Colon (tissue), 2 donors: ENCODE measurements at regions not wholly inside any gene's neighbourhood (a gene's known extent, or its start where the extent isn't known, plus 50 kb on each side); places are given as distances from the start of the nearest gene placed in this dataset.

Experiments
- FAIRE-seq: peaks from 2 replicates; lab custom pipeline; 2012; peaks lifted over from hg19 to GRCh38; lab: Jason Lieb, UNC
- donor health status: control.
- donor health status: control.

DNA sequence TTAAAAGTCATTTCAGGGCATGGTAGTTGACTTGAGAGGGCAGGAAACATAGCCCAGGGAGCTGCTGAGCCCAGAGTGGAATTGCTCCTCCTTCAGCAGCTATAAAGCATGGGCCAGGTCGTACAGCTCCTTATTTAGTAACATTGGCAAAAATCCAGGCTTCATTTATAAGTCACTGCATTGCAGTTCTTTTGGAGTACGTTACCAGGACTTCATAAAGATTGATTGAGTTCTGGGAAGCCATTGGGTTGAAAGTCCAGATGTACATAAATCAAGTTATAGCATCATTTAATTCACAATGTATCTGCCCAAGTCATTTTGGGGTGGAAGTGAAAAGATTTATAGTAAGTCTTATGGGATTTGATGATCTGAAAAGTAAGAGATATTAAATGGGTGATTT is 53.0 kb upstream of the ANKEF1 start:
- FAIRE-seq, result peak; percentile 45

DNA sequence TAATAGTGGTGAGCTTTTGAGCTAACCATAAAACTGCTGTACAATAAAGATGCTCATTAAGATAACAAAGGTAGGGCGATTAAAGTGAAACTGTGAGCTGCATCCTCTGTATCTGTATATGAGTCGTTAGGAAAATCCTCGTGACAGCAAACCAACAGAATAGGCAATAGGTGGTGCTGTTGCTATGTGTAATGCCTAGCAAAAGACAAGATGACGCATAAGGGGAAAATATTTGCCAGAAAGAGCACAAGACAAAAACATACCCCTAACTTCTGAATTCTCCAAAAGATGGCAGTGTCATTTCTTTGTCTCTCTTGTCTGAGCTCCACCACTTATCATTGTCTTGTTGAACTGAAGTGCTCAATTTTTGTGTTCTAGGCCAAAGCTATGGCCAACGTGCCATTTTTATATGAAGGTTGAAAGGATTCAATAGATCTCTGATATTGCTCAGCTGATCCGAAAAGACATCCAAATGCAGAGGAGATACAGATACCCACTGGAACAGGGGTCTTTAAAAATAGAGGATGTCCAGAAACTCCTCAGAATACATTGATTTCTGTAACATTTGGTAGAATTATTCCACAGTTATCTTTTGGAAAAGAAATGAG is 56.3 kb upstream of the ANKEF1 start:
- peak; percentile 69 for FAIRE-seq

DNA sequence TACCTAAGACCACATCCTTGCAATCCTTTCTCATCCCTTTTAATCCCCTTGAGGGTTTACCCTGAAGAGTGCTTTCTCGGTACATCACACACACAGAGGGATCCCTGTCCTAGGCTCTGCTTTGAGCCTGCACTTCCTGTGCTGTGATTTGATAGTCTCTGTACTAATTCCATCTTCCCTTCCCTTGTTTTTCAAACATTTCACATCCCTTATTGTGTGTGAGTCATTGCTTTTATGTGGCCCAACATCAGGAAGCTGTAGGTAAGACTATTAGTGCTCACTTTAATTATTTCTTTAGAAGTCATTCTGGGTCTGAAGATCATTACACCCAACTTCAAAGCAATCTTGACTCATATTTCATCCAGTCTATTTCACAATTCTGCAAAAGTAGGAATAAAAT is 57.2 kb upstream of the ANKEF1 start:
- FAIRE-seq, result no peak

DNA sequence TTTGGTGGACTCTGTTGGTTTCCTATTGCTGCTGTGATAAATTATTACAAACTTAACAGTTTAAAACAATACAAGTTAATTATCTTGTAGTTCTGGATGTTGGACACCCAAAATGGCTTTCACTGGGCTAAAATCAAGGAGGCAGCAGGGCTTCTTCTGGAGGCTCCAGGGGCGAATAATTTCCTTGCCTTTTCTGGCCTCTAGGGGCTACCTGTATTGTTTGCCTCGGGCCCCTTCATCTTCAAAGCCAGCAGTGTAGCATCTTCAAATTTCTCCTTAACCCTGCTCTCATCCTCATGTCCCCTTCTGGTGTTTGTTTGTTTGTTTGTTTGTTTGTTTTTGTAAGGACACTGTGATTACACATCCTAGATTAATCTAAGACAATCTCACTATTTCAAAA is 60.5 kb upstream of the ANKEF1 start:
- FAIRE-seq, result no peak

DNA sequence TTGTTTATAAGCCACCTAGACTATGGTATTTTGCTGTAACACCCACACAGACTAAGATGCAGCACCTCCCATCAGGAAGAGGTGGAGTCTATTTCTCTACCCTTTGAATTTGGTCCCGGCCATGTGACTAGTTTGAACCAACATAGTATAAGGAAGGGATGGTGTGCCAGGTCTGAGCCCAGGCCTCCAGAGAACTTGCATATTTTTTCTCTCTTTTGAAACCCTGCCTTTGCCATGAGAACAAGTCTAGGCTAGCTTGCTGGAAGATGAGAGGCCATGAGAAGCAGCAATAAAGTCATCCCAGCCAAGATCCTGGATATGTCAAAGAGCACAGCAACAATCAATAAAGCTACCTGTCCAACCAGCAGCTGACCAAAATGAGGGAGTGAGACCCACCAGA is 63.0 kb upstream of the ANKEF1 start:
- no peak for FAIRE-seq

DNA sequence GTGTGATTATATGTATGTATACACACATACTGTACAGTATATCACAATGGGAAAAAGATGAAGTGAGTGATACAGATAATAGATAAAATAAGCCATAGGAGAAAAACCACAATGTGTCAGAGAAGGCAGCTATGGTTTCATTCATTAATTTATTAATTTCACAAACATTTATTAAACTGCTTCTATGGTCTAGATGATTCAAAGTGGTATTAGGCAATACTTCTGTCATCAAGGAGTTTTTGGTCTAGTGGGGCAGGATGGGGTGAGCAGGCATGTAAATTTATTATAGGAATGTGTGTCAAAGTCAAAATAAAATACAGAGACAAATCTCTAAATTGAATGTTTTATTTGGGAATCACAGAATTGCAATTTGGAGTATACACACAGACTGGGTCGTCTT is 65.2 kb upstream of the ANKEF1 start:
- FAIRE-seq, result no peak

DNA sequence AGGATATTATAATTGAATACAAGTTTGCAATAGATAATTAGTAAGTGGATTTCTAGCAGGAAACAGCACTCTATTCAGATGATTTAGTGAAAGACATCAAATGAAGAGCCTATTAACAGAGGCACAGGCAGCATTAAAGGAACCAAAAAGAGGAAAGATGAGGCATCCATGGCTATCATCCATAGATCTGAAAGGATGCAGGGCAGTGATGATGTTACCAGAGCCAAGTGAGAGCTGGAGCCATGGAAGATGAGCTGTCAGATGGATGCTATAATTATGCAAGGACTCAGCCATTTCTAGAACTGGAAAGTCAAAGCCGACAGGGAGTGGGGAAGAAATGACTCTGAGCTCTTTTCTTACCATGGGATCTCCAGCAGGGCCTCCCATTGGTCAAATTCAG is 66.8 kb upstream of the ANKEF1 start:
- FAIRE-seq, result no peak

DNA sequence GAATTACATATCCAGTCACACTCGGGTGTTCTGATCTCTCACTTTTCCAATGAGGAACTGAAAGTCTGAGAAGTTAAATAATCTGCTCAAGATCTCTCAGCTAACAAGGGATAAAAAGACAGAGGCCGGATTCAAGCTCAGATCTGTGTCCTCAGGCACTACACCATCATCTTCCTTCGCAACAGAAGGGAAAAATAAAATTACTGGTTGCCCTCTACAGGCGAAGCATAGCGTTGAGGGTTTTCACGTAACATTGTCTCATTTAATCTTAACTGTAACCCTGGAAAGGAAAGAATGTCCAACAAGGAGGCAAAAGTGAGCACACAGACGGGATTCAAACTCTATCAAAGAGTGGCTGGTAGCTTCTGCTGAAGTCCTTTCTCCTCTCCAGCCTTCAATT is 67.8 kb upstream of the ANKEF1 start:
- FAIRE-seq, result no peak

DNA sequence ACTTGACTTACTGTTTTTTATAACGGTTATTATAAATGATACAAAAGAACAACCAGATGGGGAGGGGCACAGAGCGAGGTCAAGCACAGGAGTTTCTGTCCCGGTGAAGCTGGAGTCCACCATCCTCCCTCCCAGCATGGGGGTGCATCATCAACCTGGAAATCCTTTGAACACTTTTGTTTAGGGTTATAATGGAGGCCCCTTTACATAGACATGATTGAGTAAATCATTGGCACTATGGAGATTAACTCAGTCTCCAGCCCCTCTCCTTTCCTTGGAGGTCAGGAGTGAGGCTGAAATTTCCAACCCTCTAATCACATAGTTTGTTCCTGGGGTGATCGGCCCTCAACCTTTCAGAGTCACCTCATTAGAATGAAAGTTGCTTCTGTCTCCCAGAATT is 71.8 kb upstream of the ANKEF1 start:
- FAIRE-seq, result no peak

DNA sequence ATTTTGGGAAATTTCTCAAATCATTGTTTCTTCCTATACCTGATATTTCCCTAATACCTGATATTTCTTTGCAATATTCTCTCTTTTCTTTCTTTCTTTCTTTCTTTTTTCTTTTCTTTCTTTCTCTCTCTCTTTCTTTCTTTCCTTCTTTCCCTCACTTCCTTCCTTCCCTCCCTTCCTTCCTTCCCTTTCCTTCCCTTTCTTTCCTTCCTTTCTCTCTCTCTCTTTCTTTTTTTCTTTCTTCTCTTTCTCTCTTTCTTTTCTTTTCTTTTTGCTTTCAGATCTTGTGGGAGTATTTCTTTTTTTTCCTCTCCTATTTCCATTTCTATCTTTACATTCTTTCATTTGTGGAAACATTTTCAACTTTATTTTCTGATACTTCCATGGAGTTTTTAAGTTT is 76.1 kb upstream of the ANKEF1 start:
- no peak for FAIRE-seq

DNA sequence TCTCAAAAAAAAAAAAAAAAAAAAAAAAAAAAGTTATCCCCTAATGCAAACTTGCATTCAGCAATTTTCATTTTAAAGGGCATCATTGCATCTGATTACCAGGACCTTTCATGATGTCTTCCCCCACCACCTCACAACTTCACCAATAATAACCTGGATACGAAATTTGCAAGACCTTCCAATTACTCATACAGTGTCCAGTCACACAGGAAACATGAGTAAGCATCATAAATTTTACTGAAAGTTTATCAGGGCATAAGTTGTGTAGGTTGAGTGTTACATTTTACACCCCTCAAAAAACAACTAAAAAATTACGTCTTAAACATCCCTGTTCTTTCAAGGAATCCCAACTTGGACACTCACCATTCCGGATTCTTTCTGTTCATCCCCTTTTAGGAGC is 79.1 kb upstream of the ANKEF1 start:
- no peak for FAIRE-seq

DNA sequence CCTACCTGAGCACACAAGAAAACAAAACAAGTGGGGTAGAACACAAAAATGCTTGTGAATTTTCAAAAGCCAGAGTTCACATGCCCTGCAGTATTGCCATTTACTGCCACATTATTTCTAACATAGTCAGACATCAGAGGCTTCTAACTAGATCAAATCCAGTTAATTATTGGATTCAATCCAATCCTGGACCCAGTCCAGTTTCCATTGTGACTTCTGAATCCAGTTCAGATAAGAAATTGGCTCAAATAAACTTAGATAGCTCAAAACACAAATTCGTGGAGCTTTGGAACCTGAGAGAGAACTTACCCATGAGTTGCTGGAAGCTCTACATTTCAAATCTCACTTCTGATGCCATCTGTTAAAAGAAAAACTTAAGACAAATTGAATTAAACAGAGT is 85.2 kb upstream of the ANKEF1 start:
- no peak for FAIRE-seq

DNA sequence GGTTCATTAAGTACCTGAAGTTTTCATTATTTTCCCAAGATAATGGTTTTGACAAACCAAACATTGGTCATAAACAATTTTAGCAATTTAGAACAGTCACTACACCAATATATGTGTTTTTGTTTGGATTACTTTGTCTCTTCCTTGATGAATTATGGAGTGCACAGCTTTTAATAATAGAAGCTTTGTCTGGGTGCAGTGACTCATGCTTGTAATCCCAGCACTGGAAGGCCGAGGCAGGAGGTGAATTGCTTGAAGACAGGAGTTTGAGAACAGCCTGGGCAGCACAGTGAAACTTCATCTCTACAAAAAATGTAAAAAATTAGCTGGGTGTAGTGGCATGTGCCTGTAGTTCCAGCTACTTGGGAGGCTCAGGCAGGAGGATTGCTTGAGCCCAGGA is 89.4 kb upstream of the ANKEF1 start:
- FAIRE-seq, result no peak

DNA sequence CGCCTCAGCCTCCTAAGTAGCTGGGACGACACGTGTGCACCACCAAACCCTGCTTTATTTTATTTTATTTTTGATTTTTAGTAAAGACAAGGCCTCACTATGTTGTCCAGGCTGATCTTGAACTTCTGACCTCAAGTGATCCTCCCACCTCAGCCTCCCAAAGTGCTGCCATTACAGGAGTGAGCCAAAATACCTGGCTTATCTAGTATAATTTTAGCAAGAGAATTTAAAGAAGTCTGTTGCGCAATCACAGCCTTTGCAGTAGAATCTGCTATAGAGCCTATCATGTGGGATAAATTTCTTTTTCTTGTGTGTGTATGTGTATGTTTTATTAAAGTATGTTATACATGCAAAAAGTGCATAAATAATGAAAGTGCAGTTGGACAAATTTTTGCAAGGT is 92.1 kb upstream of the ANKEF1 start:
- FAIRE-seq, result no peak

DNA sequence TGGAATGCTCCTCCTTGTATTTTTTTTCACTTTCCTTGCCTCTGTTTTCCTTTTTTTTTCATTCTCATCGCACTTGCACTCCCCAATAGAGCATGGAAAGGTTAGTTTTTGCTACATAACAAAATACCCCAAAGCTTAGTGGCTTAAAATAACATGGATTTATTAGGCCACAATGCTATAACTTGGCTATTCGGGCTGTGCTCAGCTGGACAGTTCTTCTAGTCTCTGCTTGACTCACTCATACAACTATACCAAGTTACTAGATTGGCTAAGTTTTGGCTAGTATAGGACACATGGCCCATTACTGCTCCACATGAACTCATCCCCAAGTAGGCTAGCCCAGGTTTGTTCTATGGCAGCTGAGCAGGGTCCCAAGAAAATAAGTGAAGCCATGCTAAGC is 94.5 kb upstream of the ANKEF1 start:
- FAIRE-seq, result no peak

DNA sequence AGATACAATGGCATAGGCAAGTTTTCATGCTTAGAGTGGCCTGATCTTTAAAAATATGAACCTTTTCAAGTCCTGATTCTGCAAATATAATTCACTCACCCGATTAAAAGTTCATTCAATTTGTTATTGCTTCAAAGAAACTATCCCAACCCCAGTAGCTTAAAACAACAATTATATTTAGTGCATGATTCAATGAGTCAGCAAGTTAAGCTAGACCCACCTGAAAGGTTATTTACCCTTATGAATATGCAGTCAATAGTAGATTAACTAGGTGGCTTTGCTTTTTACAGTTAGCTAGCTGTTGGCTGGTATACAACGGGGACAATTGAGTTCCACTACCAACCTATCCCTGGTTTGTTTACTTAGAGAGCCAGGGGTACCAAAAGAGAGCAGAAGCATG is 95.6 kb upstream of the ANKEF1 start:
- FAIRE-seq, result no peak

DNA sequence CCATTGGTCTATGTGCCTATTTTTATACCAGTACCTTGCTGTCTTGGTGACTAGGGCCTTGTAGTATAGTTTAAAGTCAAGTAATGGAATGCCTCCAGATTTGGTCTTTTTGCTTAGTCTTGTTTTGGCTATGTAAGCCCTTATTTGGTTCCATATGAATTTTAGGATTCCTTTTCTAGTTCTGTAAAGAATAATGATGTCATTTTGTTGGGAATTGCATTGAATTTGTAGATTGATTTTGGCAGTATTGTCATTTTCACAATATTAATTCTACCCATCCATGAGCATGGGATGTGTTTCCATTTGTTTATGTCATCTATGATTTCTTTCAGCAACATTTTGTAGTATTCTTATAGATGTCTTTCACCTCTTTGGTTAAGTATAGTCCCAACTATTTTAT is 96.4 kb upstream of the PAK5 start:
- no peak for FAIRE-seq

DNA sequence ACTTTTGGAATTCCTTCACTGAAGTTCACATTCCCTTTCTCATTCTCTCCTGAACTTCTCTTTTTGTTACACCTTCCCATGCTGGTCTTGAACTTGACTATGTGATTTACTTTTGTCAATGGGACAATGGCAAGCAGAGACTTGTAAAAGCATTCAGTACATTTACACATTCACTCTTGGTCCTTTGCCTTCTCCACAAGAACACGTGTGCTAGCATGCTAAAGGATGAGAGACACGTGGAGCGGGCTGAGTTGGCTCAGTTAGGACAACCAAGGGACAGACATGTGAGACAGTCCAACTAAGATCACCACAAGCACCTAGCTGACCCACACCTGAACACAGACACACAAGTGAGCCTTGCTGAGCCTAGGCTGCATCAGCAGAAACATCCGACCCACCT is 91.3 kb upstream of the PAK5 start:
- FAIRE-seq, result no peak

DNA sequence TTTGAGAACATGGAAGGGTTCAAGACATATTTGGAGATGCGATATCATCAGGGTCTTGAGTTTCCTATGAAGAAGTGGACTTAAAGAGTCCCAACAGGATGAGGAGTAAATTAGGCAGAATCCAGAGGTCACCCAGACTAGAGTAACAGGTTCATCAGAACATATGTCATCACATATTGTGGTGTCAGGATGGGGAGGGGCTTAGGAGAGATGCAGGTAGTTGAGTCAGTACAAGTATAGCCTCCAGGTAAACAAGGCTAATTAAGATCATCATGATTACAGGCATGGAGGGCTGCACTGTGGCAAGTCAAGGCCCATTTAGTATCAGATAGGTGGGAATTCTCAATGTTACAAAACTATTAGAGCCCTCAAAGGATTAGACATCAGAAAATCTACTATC is 90.1 kb upstream of the PAK5 start:
- no peak for FAIRE-seq

DNA sequence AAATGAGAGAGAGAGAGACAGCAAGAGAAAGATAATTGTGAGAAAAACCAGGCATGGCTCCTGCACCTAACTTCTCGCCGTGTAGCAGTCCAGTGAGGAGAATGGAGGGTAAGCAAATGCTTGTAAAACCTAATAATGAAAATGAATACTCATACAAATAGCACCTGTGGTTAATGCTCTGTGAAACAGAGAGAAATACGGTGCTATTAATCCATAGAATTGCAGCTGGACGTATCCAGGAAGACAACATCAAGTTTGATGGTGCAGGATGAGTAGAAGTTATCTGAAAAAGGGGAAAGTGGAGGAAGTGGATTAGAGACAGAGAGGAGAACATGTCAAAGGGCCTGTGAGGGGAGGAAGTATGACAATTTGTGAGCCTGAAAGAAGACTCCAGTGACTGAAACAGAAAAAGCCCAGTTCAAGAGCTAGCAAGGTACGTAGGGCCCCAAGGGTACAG is 89.4 kb upstream of the PAK5 start:
- FAIRE-seq, result no peak

DNA sequence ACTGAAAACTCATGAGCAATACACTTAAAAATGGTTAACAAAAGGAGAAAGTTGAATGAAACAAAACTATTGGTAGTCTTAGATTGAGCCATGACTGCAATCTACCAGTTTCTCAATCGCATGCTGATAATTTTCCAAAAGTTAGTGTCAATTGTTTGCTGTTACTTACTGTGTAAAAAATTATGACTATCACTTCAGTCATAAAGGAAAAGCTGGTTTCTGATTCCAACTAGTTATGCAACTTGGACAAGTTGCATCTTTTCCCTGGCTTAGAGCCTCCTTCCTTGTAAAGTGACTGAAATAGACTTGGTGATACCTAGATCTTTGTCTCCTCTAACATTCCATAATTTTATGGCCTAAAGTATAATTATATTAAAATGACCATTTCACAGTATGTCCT is 88.3 kb upstream of the PAK5 start:
- no peak for FAIRE-seq

DNA sequence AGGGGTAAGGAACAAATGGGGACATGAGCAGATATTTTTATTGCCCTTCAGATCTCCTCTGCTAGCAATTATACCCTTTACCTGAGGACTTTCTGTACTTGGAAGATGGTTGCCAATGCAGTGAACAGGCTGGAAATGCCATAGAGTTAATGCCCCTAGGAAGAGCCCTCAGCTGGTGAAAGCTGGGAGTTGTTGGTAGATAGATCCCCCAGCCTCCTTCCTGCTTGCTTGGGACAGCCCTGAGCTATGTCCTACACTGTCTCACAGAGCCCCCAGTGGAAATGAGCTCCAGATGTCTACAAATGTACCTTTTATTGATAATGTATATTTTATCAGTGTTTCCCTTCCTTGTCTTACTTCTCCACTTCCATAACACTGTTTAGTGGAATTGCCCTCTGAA is 87.6 kb upstream of the PAK5 start:
- FAIRE-seq, result no peak

DNA sequence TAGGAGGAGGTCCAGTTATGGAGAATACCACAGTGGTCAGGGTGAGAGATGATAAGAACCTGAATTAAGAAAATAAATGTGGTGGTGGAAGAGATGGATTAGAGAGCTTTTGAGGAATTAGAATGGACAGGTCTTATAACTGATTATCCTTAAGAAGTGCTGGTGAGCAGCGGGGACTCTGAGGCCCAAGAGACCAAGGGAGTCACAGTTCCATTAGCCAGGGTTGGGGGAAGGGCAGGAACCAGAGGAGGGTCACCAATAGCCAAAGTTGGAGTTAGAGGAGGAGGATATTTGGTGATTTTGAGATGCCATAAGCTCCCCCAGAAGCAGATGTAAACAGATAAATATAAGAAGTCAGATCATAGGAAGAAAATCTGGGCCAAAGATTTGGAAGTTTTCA is 87.1 kb upstream of the PAK5 start:
- FAIRE-seq, result no peak

DNA sequence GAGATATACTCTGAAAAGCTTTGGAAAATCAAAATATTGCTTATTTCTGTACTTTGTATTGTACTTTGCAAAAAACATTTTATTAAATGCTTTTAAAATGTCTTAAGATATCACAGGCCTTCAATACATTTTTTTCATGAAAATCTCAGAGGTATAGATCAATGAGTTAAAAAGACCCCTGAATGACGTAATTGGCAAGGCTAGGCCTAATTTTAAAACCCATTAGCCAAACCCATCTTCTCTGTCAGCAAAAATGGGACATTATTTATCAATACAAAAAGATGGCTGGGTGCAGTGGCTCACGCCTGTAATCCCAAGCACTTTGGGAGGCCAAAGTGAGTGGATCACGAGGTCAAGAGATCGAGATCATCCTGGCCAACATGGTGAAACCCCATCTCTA is 84.8 kb upstream of the PAK5 start:
- FAIRE-seq, result no peak

DNA sequence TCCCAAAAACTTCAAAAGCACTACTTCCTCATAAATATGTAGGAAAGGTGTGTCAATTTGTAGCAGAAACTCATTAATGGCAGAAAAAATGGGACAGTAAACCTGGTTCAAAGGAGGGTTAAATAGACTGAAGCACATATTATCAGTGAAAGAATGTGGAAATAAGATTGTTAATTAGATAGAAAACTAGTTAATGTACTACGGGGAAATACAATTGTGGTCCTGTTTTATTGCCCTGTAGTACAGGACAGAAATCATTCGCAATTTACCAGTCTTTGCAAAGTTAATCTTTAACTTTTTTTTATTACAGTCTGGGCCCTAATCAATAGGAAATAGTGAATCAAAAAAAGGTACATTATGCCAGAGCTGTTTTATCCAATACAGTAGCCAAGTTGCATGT is 82.0 kb upstream of the PAK5 start:
- FAIRE-seq, result no peak
